SK-MEL-5 (cell line): ENCODE measurements at regions not wholly inside any gene's neighbourhood (a gene's known extent, or its start where the extent isn't known, plus 50 kb on each side); places are given as distances from the start of the nearest gene placed in this dataset.
"Not testable (repeated sequence)": the region's sequence is repeated elsewhere in the genome, so short reads cannot be mapped to it uniquely, and the experiment has no call there.

Experiments used
- DNase-seq: peaks from one replicate; pipeline ENCODE4 v3.0.0-alpha.2; 2016; ENCODE audit warnings: low read depth, low spot score
- in situ Hi-C: cut with HindIII; loops from 2 replicates; pipeline ENCODE4 v1.10.0; 2016; ENCODE audit warnings: low sequenced_read_pairs, high pct_unique_total_duplicates, low pct_unique_long_range_greater_than_20kb

GRCh38 chr2:14991723-14992122 is 359.2 kb downstream of the LRATD1 start:
- in situ Hi-C loops = no loop called here
- DNase-seq = no peak

- no peak for DNase-seq
- in situ Hi-C loops = no loop called here
Measured at GRCh38 chr2:14994721-14995120, 362.2 kb downstream of the LRATD1 start.

DNA sequence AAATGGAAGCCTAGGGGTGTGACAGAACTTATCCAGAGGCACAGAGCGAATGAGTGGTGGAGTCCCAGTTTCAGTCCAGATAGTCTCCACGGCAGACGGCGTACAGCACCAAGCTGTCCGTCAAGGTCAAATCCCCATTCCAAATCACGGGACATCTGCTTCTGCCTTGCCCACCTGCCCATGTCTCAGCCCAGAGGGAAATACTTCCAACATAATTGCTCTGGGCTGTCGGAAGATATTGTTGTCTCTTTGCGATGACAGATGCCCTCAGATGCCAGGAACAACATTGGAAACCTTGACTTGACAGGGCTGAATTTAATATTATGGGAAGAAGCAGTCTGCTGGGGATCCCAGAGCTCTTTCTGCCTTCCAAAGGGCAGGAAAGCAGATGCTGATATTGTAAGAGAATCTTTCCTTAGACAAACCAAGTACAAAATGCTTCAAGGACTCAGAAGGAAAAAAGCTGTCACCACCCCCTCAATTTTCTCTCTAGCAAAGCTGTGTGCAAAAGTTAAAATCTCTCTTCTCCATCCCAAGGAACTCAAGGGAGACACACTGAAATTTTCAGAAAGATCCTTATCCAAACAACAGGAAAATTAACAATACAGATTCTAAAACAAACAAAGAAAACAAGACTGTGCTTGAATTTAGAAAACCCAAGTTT is 364.0 kb downstream of the LRATD1 start:
- no peak for DNase-seq
- in situ Hi-C loops = no loop called here

DNA sequence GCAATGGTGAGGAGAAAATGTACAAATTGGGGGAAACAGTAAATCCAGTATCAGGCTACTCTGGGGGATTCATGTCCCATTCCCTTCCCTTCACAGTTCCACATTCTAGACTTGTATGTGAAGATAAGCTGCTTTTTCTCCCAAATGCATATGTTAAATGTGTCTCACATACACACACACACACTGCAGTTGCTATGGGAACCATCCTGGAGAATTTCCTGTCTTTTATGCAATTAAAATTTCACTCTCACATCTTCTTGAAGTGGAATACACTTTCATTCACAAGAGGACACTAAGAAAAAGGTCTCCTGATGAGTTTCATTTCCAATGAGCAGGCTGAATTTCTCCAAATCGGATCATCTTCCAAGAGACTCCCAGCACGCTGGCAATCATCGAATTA is 366.0 kb downstream of the LRATD1 start:
- in situ Hi-C loops = no loop called here

DNA sequence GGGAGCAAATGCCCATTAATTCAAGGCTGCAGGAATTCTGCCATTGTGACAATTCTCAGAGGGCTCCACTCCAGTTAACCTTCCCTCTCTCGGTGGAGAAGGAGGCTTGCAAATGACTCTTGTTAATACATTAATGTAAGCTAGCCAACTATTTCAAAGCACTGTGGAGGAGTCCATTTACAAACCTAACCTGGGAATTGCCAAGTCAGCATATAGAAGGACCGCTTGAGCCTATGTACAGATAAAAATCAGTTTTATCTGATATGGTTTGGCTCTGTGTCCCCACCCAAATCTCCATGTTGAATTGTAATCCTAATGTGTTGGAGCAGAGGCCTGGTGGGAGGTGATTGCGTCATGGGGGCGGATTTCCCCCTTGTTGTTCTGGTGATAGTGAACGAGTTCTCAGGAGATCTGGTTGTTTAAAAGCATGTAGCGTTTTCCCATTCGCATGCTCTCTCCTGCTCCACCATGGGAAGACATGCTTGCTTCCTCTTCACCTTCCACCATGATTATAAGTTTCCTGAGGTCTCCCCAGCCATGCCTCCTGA is 366.7 kb downstream of the LRATD1 start:
- in situ Hi-C loops = no loop called here
- DNase-seq = no peak

More for the DNA sequence above, 366.0 kb downstream of the LRATD1 start:
- DNase-seq = no peak

GRCh38 chr2:15002519-15002918 is 370.0 kb downstream of the LRATD1 start:
- DNase-seq, in situ Hi-C loops: not testable (repeated sequence)

DNA sequence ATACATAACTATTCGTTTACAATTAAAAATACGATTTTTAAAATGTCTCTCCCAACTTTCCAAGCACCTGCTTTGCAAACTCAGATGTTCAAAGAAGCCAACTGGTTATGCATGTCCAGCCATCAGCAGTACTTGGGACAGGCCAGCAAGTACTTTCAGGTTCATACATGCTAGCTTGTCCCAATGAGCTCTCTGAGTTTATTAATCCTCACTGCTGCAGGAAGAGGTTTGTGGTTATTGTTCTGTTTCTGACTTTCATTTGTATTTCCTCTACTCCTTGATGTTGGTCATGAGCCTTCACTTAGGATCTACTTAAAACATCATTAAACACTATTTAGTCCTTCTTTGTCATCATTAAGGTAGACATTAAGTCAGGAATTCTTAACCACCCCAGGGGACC is 374.1 kb downstream of the LRATD1 start:
- no peak for DNase-seq
- in situ Hi-C loops = no loop called here

- no peak for DNase-seq
- in situ Hi-C loops = no loop called here
Measured at GRCh38 chr2:15009681-15010080, 377.2 kb downstream of the LRATD1 start.

DNA sequence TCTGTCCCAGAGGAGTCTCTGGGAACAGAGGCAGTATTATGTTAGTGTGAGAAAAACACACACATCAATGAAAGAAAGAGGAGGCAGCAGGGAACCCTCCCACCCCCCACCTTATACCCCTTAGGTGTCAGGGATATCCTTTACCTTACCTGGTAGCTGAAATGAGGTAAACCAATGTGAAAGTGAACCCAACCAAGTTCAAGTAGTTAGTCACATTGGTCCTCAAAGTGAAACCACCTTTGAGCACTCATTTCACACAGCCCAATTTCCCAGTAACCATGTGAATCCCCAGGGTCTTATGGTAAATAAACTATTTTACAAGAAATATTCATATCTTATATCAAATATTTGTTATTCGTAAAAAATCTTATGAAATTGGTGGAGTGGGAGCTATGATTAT is 377.8 kb downstream of the LRATD1 start:
- DNase-seq = no peak

DNA sequence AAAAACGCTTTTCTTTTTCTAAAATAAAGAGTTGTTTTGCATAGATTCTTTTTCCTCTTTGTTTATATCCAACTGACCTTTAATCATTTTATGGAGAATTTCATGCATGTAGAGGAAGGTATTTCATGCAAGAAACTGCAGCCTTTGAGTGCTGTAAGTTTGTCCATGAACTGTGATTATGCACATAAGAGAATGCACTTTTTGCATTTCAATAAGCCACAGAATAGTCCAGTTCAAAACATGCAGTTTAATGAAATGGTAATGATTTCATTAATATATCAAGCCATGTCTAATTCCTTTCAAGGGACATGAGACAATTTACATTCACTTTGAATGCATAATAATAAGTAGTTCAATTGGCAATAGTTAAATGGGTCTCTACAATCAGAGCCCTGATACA is 386.3 kb downstream of the LRATD1 start:
- DNase-seq = no peak
- in situ Hi-C loops = no loop called here

More for the DNA sequence above, 377.8 kb downstream of the LRATD1 start:
- in situ Hi-C loops = no loop called here

GRCh38 chr2:15023221-15023620 is 390.7 kb downstream of the LRATD1 start:
- in situ Hi-C loops = no loop called here
- no peak for DNase-seq

- no peak for DNase-seq
- in situ Hi-C loops = no loop called here
Measured at GRCh38 chr2:15028406-15028805, 395.9 kb downstream of the LRATD1 start.

- in situ Hi-C loops = no loop called here
- DNase-seq = no peak
Measured at GRCh38 chr2:15031745-15032240, 399.3 kb downstream of the LRATD1 start.

DNA sequence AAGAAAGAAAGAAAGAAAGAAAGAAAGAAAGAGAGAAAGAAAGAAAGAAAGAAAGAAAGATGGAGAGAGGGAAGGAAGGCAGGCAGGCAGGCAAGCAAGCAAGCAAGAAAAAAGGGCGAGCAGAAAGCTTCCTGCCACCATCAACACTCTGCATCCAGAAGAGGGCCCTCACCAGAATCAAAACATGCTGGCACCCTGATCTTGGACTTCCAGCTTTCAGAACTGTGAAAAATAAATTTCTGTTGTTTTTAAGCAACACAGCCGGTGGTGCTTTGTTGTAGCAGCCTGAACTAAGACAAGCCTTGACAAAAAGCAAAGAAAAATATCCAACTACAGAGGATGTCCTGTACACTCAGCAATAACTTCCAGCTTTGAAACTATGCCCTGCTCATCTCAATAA is 401.7 kb downstream of the LRATD1 start:
- in situ Hi-C loops = no loop called here
- no peak for DNase-seq

DNA sequence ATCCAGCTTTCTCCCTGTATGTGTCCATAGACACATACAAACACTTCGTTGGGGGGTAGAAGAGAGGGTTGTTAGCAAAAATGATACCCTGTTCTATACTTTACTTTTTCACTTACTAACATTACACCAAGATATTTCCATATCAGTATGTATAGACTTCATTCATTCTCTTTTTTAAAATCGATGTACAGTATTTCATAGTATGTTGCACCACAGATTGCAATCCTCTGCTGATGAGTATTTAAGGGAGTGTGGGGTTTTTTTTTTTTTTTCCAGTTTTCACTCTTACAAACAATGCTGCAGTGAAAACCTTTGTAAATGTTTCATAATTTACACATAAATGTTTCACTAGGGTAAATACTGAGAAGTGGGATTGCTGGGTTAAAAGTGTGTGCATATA is 402.3 kb downstream of the LRATD1 start:
- in situ Hi-C loops = no loop called here
- DNase-seq = no peak

- no peak for DNase-seq
- in situ Hi-C loops = no loop called here
Measured at GRCh38 chr2:15038366-15039364, 406.1 kb downstream of the LRATD1 start.

DNA sequence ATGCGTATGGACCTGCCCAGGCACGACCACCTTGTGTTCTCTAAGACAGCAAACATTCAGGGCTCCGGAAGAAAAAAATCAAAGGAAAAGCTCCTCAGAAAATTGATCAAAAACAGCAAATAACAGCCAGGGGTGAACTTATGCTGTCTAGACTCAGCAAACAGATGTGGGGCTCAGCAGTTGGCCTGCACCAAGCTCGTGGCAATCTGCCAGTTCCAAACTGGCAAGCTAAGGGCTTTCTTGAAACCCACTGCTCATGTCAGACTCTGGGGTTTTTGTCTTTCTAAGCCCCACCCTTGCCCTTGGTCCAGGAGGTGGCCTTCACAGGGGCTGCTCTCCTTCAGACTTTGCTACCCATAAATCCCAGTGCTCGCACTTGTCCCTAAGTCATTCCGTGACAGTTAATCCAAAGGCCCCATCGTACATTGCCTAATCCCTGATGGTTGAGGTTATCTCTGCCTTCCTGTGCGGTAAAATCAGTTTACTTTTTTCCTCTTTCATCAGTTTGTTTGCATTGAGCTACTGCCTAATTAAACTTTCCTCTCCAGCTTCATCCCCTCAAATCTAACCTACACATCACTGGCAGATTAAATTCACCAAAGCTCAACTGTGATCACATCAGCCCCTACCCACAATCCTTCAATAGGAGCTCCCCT is 408.0 kb downstream of the LRATD1 start:
- no peak for DNase-seq
- in situ Hi-C loops = no loop called here

- DNase-seq = no peak
- in situ Hi-C loops = no loop called here
Measured at GRCh38 chr2:15041429-15041837, 408.9 kb downstream of the LRATD1 start.
